ENCODE measurements at regions not wholly inside any gene's neighbourhood (a gene's known extent, or its start where the extent isn't known, plus 50 kb on each side); places are given as distances from the start of the nearest gene placed in this dataset.
"Not testable (repeated sequence)": the region's sequence is repeated elsewhere in the genome, so short reads cannot be mapped to it uniquely, and the experiment has no call there.

GRCh38 chr7:46282155-46282554, 361.1 kb upstream of the IGFBP3 start:
- no peaks in the 10 kb centered on the region for H3K9me3 ChIP-seq (ENCODE audit: control insufficient read depth in 3 of 3, low read length in 3 of 3)
- no peaks in the 10 kb centered on the region for H3K27me3 ChIP-seq (ENCODE audit: control insufficient read depth in 3 of 3, insufficient read depth in 3 of 3, low read length in 3 of 3)
- H3K4me1 ChIP-seq (ENCODE audit: control insufficient read depth in 3 of 3, insufficient read depth in 3 of 3, low read length in 3 of 3), result no peaks in the 10 kb centered on the region
- no peak overlapping the region for H3K27ac ChIP-seq (ENCODE audit: low read depth, low read length)
- H3K9ac ChIP-seq (ENCODE audit: low read depth in 1 of 3, low read length in 3 of 3), result no peak overlapping the region
- no peak overlapping the region for H3K4me3 ChIP-seq (ENCODE audit: low read length in 3 of 3)
- no peaks in the 10 kb centered on the region for H3K36me3 ChIP-seq (ENCODE audit: control insufficient read depth in 3 of 3, insufficient read depth in 3 of 3, low read length in 3 of 3)

GRCh38 chr7:46281071-46281470, 360.0 kb upstream of the IGFBP3 start:
- H3K27me3 ChIP-seq (ENCODE audit: control insufficient read depth in 3 of 3, insufficient read depth in 3 of 3, low read length in 3 of 3), result no peaks in the 10 kb centered on the region
- no peaks in the 10 kb centered on the region for H3K36me3 ChIP-seq (ENCODE audit: control insufficient read depth in 3 of 3, insufficient read depth in 3 of 3, low read length in 3 of 3)
- H3K4me1 ChIP-seq (ENCODE audit: control insufficient read depth in 3 of 3, insufficient read depth in 3 of 3, low read length in 3 of 3), result no peaks in the 10 kb centered on the region
- no peaks in the 10 kb centered on the region for H3K9me3 ChIP-seq (ENCODE audit: control insufficient read depth in 3 of 3, low read length in 3 of 3)
- H3K4me3 ChIP-seq (ENCODE audit: low read length in 3 of 3), result no peak overlapping the region
- no peak overlapping the region for H3K9ac ChIP-seq (ENCODE audit: low read depth in 1 of 3, low read length in 3 of 3)
- no peak overlapping the region for H3K27ac ChIP-seq (ENCODE audit: low read depth, low read length)

- Histone ChIP-seq H3K27me3 (ENCODE audit: control insufficient read depth in 3 of 3, insufficient read depth in 3 of 3, low read length in 3 of 3) (no peaks in the 10 kb centered on the region), H3K4me3 (ENCODE audit: low read length in 3 of 3) (no peak overlapping the region), H3K36me3 (ENCODE audit: control insufficient read depth in 3 of 3, insufficient read depth in 3 of 3, low read length in 3 of 3) (no peaks in the 10 kb centered on the region), H3K4me1 (ENCODE audit: control insufficient read depth in 3 of 3, insufficient read depth in 3 of 3, low read length in 3 of 3) (no peaks in the 10 kb centered on the region), H3K27ac (ENCODE audit: low read depth, low read length) (no peak overlapping the region), H3K9me3 (ENCODE audit: control insufficient read depth in 3 of 3, low read length in 3 of 3) (no peaks in the 10 kb centered on the region), H3K9ac (ENCODE audit: low read depth in 1 of 3, low read length in 3 of 3) (no peak overlapping the region)
Measured at GRCh38 chr7:46279290-46279689, 358.2 kb upstream of the IGFBP3 start.

- Histone ChIP-seq H3K27ac (ENCODE audit: low read depth, low read length) (no peak overlapping the region), H3K4me3 (ENCODE audit: low read length in 3 of 3) (no peak overlapping the region), H3K36me3 (ENCODE audit: control insufficient read depth in 3 of 3, insufficient read depth in 3 of 3, low read length in 3 of 3) (no peaks in the 10 kb centered on the region), H3K9ac (ENCODE audit: low read depth in 1 of 3, low read length in 3 of 3) (no peak overlapping the region), H3K27me3 (ENCODE audit: control insufficient read depth in 3 of 3, insufficient read depth in 3 of 3, low read length in 3 of 3) (no peaks in the 10 kb centered on the region), H3K4me1 (ENCODE audit: control insufficient read depth in 3 of 3, insufficient read depth in 3 of 3, low read length in 3 of 3) (no peaks in the 10 kb centered on the region), H3K9me3 (ENCODE audit: control insufficient read depth in 3 of 3, low read length in 3 of 3) (no peaks in the 10 kb centered on the region)
Measured at GRCh38 chr7:46264646-46265045, 343.6 kb upstream of the IGFBP3 start.

GRCh38 chr7:46261638-46262037, 340.6 kb upstream of the IGFBP3 start:
- not testable (repeated sequence) for H3K4me1 ChIP-seq (ENCODE audit: control insufficient read depth in 3 of 3, insufficient read depth in 3 of 3, low read length in 3 of 3); H3K27me3 ChIP-seq (ENCODE audit: control insufficient read depth in 3 of 3, insufficient read depth in 3 of 3, low read length in 3 of 3); H3K9me3 ChIP-seq (ENCODE audit: control insufficient read depth in 3 of 3, low read length in 3 of 3); H3K36me3 ChIP-seq (ENCODE audit: control insufficient read depth in 3 of 3, insufficient read depth in 3 of 3, low read length in 3 of 3); H3K4me3 ChIP-seq (ENCODE audit: low read length in 3 of 3); H3K27ac ChIP-seq (ENCODE audit: low read depth, low read length); H3K9ac ChIP-seq (ENCODE audit: low read depth in 1 of 3, low read length in 3 of 3)

- no peaks in the 10 kb centered on the region for H3K9me3 ChIP-seq (ENCODE audit: control insufficient read depth in 3 of 3, low read length in 3 of 3)
- H3K27ac ChIP-seq (ENCODE audit: low read depth, low read length), result no peak overlapping the region
- no peak overlapping the region for H3K4me3 ChIP-seq (ENCODE audit: low read length in 3 of 3)
- no peaks in the 10 kb centered on the region for H3K4me1 ChIP-seq (ENCODE audit: control insufficient read depth in 3 of 3, insufficient read depth in 3 of 3, low read length in 3 of 3)
- no peak overlapping the region for H3K9ac ChIP-seq (ENCODE audit: low read depth in 1 of 3, low read length in 3 of 3)
- H3K36me3 ChIP-seq (ENCODE audit: control insufficient read depth in 3 of 3, insufficient read depth in 3 of 3, low read length in 3 of 3), result no peaks in the 10 kb centered on the region
- H3K27me3 ChIP-seq (ENCODE audit: control insufficient read depth in 3 of 3, insufficient read depth in 3 of 3, low read length in 3 of 3), result no peaks in the 10 kb centered on the region
Measured at GRCh38 chr7:46259947-46260346, 338.9 kb upstream of the IGFBP3 start.

GRCh38 chr7:46257761-46258448, 336.8 kb upstream of the IGFBP3 start:
- Histone ChIP-seq H3K4me3 (ENCODE audit: low read length in 3 of 3) (no peak overlapping the region), H3K9me3 (ENCODE audit: control insufficient read depth in 3 of 3, low read length in 3 of 3) (no peaks in the 10 kb centered on the region), H3K36me3 (ENCODE audit: control insufficient read depth in 3 of 3, insufficient read depth in 3 of 3, low read length in 3 of 3) (no peaks in the 10 kb centered on the region), H3K9ac (ENCODE audit: low read depth in 1 of 3, low read length in 3 of 3) (no peak overlapping the region), H3K27ac (ENCODE audit: low read depth, low read length) (no peak overlapping the region), H3K27me3 (ENCODE audit: control insufficient read depth in 3 of 3, insufficient read depth in 3 of 3, low read length in 3 of 3) (no peaks in the 10 kb centered on the region), H3K4me1 (ENCODE audit: control insufficient read depth in 3 of 3, insufficient read depth in 3 of 3, low read length in 3 of 3) (no peaks in the 10 kb centered on the region)

- Histone ChIP-seq H3K27ac (ENCODE audit: low read depth, low read length) (no peak overlapping the region), H3K9ac (ENCODE audit: low read depth in 1 of 3, low read length in 3 of 3) (no peak overlapping the region), H3K9me3 (ENCODE audit: control insufficient read depth in 3 of 3, low read length in 3 of 3) (no peaks in the 10 kb centered on the region), H3K27me3 (ENCODE audit: control insufficient read depth in 3 of 3, insufficient read depth in 3 of 3, low read length in 3 of 3) (no peaks in the 10 kb centered on the region), H3K4me3 (ENCODE audit: low read length in 3 of 3) (no peak overlapping the region), H3K36me3 (ENCODE audit: control insufficient read depth in 3 of 3, insufficient read depth in 3 of 3, low read length in 3 of 3) (no peaks in the 10 kb centered on the region), H3K4me1 (ENCODE audit: control insufficient read depth in 3 of 3, insufficient read depth in 3 of 3, low read length in 3 of 3) (no peaks in the 10 kb centered on the region)
Measured at GRCh38 chr7:46256870-46257661, 336.0 kb upstream of the IGFBP3 start.

- H3K4me1 ChIP-seq (ENCODE audit: control insufficient read depth in 3 of 3, insufficient read depth in 3 of 3, low read length in 3 of 3), result no peaks in the 10 kb centered on the region
- H3K9ac ChIP-seq (ENCODE audit: low read depth in 1 of 3, low read length in 3 of 3), result no peak overlapping the region
- no peaks in the 10 kb centered on the region for H3K36me3 ChIP-seq (ENCODE audit: control insufficient read depth in 3 of 3, insufficient read depth in 3 of 3, low read length in 3 of 3)
- H3K27me3 ChIP-seq (ENCODE audit: control insufficient read depth in 3 of 3, insufficient read depth in 3 of 3, low read length in 3 of 3), result no peaks in the 10 kb centered on the region
- no peak overlapping the region for H3K27ac ChIP-seq (ENCODE audit: low read depth, low read length)
- H3K9me3 ChIP-seq (ENCODE audit: control insufficient read depth in 3 of 3, low read length in 3 of 3), result no peaks in the 10 kb centered on the region
- no peak overlapping the region for H3K4me3 ChIP-seq (ENCODE audit: low read length in 3 of 3)
Measured at GRCh38 chr7:46253520-46253919, 332.4 kb upstream of the IGFBP3 start.

- H3K27ac ChIP-seq (ENCODE audit: low read depth, low read length), result no peak overlapping the region
- H3K27me3 ChIP-seq (ENCODE audit: control insufficient read depth in 3 of 3, insufficient read depth in 3 of 3, low read length in 3 of 3), result no peaks in the 10 kb centered on the region
- no peak overlapping the region for H3K9ac ChIP-seq (ENCODE audit: low read depth in 1 of 3, low read length in 3 of 3)
- no peak overlapping the region for H3K4me3 ChIP-seq (ENCODE audit: low read length in 3 of 3)
- no peaks in the 10 kb centered on the region for H3K4me1 ChIP-seq (ENCODE audit: control insufficient read depth in 3 of 3, insufficient read depth in 3 of 3, low read length in 3 of 3)
- no peaks in the 10 kb centered on the region for H3K36me3 ChIP-seq (ENCODE audit: control insufficient read depth in 3 of 3, insufficient read depth in 3 of 3, low read length in 3 of 3)
- no peaks in the 10 kb centered on the region for H3K9me3 ChIP-seq (ENCODE audit: control insufficient read depth in 3 of 3, low read length in 3 of 3)
Measured at GRCh38 chr7:46247664-46248063, 326.6 kb upstream of the IGFBP3 start.

All from skeletal muscle tissue (tissue), 3 donors.